ENCODE measurements at regions not wholly inside any gene's neighbourhood (a gene's known extent, or its start where the extent isn't known, plus 50 kb on each side); places are given as distances from the start of the nearest gene placed in this dataset.

DNA sequence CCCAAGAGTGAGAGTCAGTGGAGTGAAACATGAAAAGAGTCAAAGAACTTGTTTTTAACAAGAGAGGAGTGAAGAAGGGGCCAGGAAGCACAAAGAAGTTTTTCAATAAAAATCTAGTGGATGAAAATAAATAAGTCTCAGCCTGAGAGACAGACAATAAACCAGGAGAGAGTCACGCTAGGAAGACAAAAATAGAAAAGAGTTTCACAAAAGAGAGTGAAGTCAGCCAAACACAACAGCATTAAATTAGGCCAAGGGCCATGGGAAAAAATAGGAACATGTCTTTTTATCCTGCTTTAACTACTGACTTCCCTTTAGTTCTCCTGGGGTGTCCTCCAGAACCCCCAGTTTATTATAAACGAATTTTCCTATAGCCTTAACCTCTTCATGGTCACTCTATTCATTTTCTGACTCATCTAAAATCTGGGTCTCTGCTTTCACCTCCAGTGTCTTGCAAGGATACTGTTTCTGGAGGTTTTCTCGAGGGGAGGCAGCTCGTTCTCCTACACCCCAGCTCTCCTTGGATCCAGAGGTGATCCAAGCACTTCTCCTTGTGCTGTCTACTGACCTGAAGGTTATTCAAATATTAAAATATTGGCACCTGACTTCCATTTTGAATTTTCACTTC, 571.5 kb upstream of the PPP2R3A start:
- Histone ChIP-seq H3K23ac (ENCODE audit: low read depth, low read length) (no peak overlapping the region), H2BK5ac (ENCODE audit: low read depth, low read length, poor library complexity, severe bottlenecking) (no peak overlapping the region), H3K27me3 (ENCODE audit: control insufficient read depth, insufficient read depth, low read length) (no peaks in the 10 kb centered on the region), H3K4me2 (ENCODE audit: low read depth, low read length) (no peak overlapping the region), H4K91ac (ENCODE audit: insufficient read depth, low read depth, low read length) (no peak overlapping the region), H3K4me3 (ENCODE audit: insufficient read depth, low read depth, low read length) (no peak overlapping the region), H2AK9ac (replicated peaks; ENCODE audit: low read depth, low read length, poor library complexity) (no peak overlapping the region), H3K4me1 (ENCODE audit: control insufficient read depth, insufficient read depth, low read length) (no peaks in the 10 kb centered on the region), H3K79me1 (ENCODE audit: low read depth in 1 of 2, low read length in 2 of 2) (no peaks in the 10 kb centered on the region), H3K56ac (ENCODE audit: extremely low read depth, insufficient read depth, low read length) (no peak overlapping the region), H3K9ac (ENCODE audit: low read depth, low read length) (no peak overlapping the region), H3K4ac (ENCODE audit: low read depth, low read length) (no peak overlapping the region), H2AFZ (replicated peaks; ENCODE audit: low read length, poor library complexity) (no peak overlapping the region), H4K8ac (ENCODE audit: low read depth in 2 of 2, low read length in 2 of 2) (no peak overlapping the region), H2BK120ac (ENCODE audit: low read depth, low read length) (no peak overlapping the region), H3K9me1 (ENCODE audit: insufficient read depth, low read length) (no peaks in the 10 kb centered on the region), H2AK5ac (ENCODE audit: low read depth, low read length) (no peak overlapping the region), H3K14ac (replicated peaks; ENCODE audit: low read depth, low read length) (no peak overlapping the region), H2BK20ac (ENCODE audit: low read depth, low read length) (no peak overlapping the region), H2BK15ac (ENCODE audit: low read depth, low read length) (no peak overlapping the region), H4K5ac (ENCODE audit: low read depth, low read length) (no peak overlapping the region), H3K36me3 (ENCODE audit: control insufficient read depth, insufficient read depth, low read length) (no peaks in the 10 kb centered on the region), H3K27ac (ENCODE audit: insufficient read depth, low read length) (no peak overlapping the region), H3K9me3 (ENCODE audit: control insufficient read depth, insufficient read depth, low read length) (peaks cover 11% of the 10 kb centered on the region), H4K20me1 (ENCODE audit: insufficient read depth, low read length) (no peaks in the 10 kb centered on the region), H3K18ac (ENCODE audit: low read depth, low read length) (no peak overlapping the region)
- POLR2A ChIA-PET (ENCODE audit: unreplicated experiment) = no interaction called here
- CTCF ChIA-PET = no interaction called here
- in situ Hi-C loops (cut with MboI; ENCODE audit: low sequenced_read_pairs) = no loop called here
- TF ChIP-seq POLR2A (IDR thresholded peaks at IDR 0.05; ENCODE audit: low read depth, low read length) = no peak
- no peak for TF ChIP-seq RFX5 (IDR thresholded peaks at IDR 0.05; ENCODE audit: low read depth, low read length)
- no peak for TF ChIP-seq RAD21 (IDR thresholded peaks at IDR 0.05; ENCODE audit: low read length)
- no peak for TF ChIP-seq BHLHE40 (IDR thresholded peaks at IDR 0.05; ENCODE audit: low read depth, low read length)
- TF ChIP-seq RCOR1 (IDR thresholded peaks at IDR 0.05; ENCODE audit: insufficient replicate concordance, low read length) = no peak
- TF ChIP-seq CEBPB (IDR thresholded peaks at IDR 0.05; ENCODE audit: low read depth, low read length) = no peak
- TF ChIP-seq MXI1 (IDR thresholded peaks at IDR 0.05; ENCODE audit: borderline replicate concordance, low read depth, low read length) = no peak
- TF ChIP-seq CHD1 (IDR thresholded peaks at IDR 0.05; ENCODE audit: low read depth, low read length) = no peak
- TF ChIP-seq NFE2L2 (IDR thresholded peaks at IDR 0.05; ENCODE audit: low read depth, low read length) = no peak
- TF ChIP-seq, protein P1, sequence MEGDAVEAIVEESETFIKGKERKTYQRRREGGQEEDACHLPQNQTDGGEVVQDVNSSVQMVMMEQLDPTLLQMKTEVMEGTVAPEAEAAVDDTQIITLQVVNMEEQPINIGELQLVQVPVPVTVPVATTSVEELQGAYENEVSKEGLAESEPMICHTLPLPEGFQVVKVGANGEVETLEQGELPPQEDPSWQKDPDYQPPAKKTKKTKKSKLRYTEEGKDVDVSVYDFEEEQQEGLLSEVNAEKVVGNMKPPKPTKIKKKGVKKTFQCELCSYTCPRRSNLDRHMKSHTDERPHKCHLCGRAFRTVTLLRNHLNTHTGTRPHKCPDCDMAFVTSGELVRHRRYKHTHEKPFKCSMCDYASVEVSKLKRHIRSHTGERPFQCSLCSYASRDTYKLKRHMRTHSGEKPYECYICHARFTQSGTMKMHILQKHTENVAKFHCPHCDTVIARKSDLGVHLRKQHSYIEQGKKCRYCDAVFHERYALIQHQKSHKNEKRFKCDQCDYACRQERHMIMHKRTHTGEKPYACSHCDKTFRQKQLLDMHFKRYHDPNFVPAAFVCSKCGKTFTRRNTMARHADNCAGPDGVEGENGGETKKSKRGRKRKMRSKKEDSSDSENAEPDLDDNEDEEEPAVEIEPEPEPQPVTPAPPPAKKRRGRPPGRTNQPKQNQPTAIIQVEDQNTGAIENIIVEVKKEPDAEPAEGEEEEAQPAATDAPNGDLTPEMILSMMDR (conservative IDR thresholded peaks at IDR 0.05; ENCODE audit: low read depth, low read length) = no peak
- no peak for TF ChIP-seq SMC3 (IDR thresholded peaks at IDR 0.05; ENCODE audit: low read depth, low read length)
- TF ChIP-seq MAFK (IDR thresholded peaks at IDR 0.05; ENCODE audit: low read depth, low read length) = no peak
- no peak for TF ChIP-seq FOS (IDR thresholded peaks at IDR 0.05; ENCODE audit: low read depth, low read length)
- no peak for TF ChIP-seq USF2 (IDR thresholded peaks at IDR 0.05; ENCODE audit: low read depth, low read length)
- no peak for TF ChIP-seq ELK1 (IDR thresholded peaks at IDR 0.05; ENCODE audit: borderline replicate concordance, low read depth, low read length)
- TF ChIP-seq MAZ (IDR thresholded peaks at IDR 0.05; ENCODE audit: borderline replicate concordance, low read depth, low read length) = no peak
- dilution Hi-C loops (cut with HindIII; ENCODE audit: low sequenced_read_pairs, unreplicated experiment) = no loop called here
- ATAC-seq (ENCODE audit: low read depth) = no peak
- intact Hi-C loops (cut with micrococcal nuclease) = no loop called here
- WGBS, 2 experiments (ENCODE audit: extremely low coverage in 2 of 2, insufficient read length in 1 of 2) = no CpG with 5 or more reads among the region's 4 CpGs
- no TSS peak for BruUV-seq (replicated peaks)
- no peak for DNase-seq
